ENCODE measurements at regions not wholly inside any gene's neighbourhood (a gene's known extent, or its start where the extent isn't known, plus 50 kb on each side); places are given as distances from the start of the nearest gene placed in this dataset.

GRCh38 chr21:38989745-38990423 is 184.2 kb downstream of the ETS2 start:
- Mint-ChIP-seq H3K27ac (ENCODE audit: low read depth, unreplicated experiment) (no peak overlapping the region), H3K4me1 (ENCODE audit: insufficient read depth, unreplicated experiment) (peaks cover 46% of the 10 kb centered on the region), H3K9me3 (ENCODE audit: unreplicated experiment) (no peaks in the 10 kb centered on the region), H3K36me3 (ENCODE audit: insufficient read depth, unreplicated experiment) (peaks cover 6% of the 10 kb centered on the region), H3K27me3 (ENCODE audit: insufficient read depth, unreplicated experiment) (no peaks in the 10 kb centered on the region), H3K4me3 (ENCODE audit: unreplicated experiment) (no peak overlapping the region)
- TF ChIP-seq CTCF (IDR thresholded peaks at IDR 0.05; ENCODE audit: unreplicated experiment) = no peak
- CTCF ChIA-PET = interaction anchor here (0.8 to 1.6 kb wide), 2 partner anchors 30 to 137 kb away, joined by 3 read pairs; no protein-coding TSS in a partner anchor
- intact Hi-C loops (cut with micrococcal nuclease) = no loop called here
- no peak for DNase-seq (ENCODE audit: unreplicated experiment)
- no TSS peak for BruUV-seq (replicated peaks)
- POLR2A ChIA-PET = interaction anchor here (0.7 to 1.6 kb wide), 5 partner anchors 10 to 465 kb away, joined by 3 to 4 read pairs (median 4); no protein-coding TSS in a partner anchor

- H3K27ac Mint-ChIP-seq (ENCODE audit: low read depth, unreplicated experiment) = no peak overlapping the region
- no peak for TF ChIP-seq CTCF (IDR thresholded peaks at IDR 0.05; ENCODE audit: unreplicated experiment)
- H3K36me3 Mint-ChIP-seq (ENCODE audit: insufficient read depth, unreplicated experiment) = peaks cover 6% of the 10 kb centered on the region
- H3K9me3 Mint-ChIP-seq (ENCODE audit: unreplicated experiment) = no peaks in the 10 kb centered on the region
- intact Hi-C loops (cut with micrococcal nuclease) = no loop called here
- no TSS peak for BruUV-seq (replicated peaks)
- H3K4me3 Mint-ChIP-seq (ENCODE audit: unreplicated experiment) = no peak overlapping the region
- ChIA-PET CTCF (interaction anchor here (0.8 to 1.6 kb wide), 2 partner anchors 30 to 137 kb away, joined by 3 read pairs; no protein-coding TSS in a partner anchor), POLR2A (interaction anchor here (0.7 to 1.6 kb wide), 6 partner anchors 10 to 464 kb away, joined by 3 to 4 read pairs (median 4); no protein-coding TSS in a partner anchor)
- peaks cover 44% of the 10 kb centered on the region for H3K4me1 Mint-ChIP-seq (ENCODE audit: insufficient read depth, unreplicated experiment)
- DNase-seq (ENCODE audit: unreplicated experiment) = no peak
- H3K27me3 Mint-ChIP-seq (ENCODE audit: insufficient read depth, unreplicated experiment) = no peaks in the 10 kb centered on the region
These were observed 183.6 kb downstream of the ETS2 start for GRCh38 chr21:38989379-38989744.

GRCh38 chr21:38988509-38989378 is 183.0 kb downstream of the ETS2 start:
- Mint-ChIP-seq H3K36me3 (ENCODE audit: insufficient read depth, unreplicated experiment) (peaks cover 6% of the 10 kb centered on the region), H3K9me3 (ENCODE audit: unreplicated experiment) (no peaks in the 10 kb centered on the region), H3K4me1 (ENCODE audit: insufficient read depth, unreplicated experiment) (peaks cover 37% of the 10 kb centered on the region), H3K27ac (ENCODE audit: low read depth, unreplicated experiment) (no peak overlapping the region), H3K4me3 (ENCODE audit: unreplicated experiment) (no peak overlapping the region), H3K27me3 (ENCODE audit: insufficient read depth, unreplicated experiment) (no peaks in the 10 kb centered on the region)
- no peak for DNase-seq (ENCODE audit: unreplicated experiment)
- intact Hi-C loops (cut with micrococcal nuclease) = no loop called here
- CTCF ChIA-PET = interaction anchor here (0.8 to 1.6 kb wide), 2 partner anchors 29 to 138 kb away, joined by 3 read pairs; no protein-coding TSS in a partner anchor
- POLR2A ChIA-PET = interaction anchor here (1.0 to 1.6 kb wide), 4 partner anchors 9 to 81 kb away, joined by 3 to 4 read pairs (median 4); no protein-coding TSS in a partner anchor
- no peak for TF ChIP-seq CTCF (IDR thresholded peaks at IDR 0.05; ENCODE audit: unreplicated experiment)
- BruUV-seq (replicated peaks) = no TSS peak
